HL-60 (cell line): ENCODE measurements at regions not wholly inside any gene's neighbourhood (a gene's known extent, or its start where the extent isn't known, plus 50 kb on each side); places are given as distances from the start of the nearest gene placed in this dataset.

ENCODE experiments used
- DNase-seq, 2 experiments: peaks; one replicate each; pipeline ENCODE4 v3.0.0-alpha.2; 2010 to 2020; ENCODE audit warnings: low read depth in 1 of 2, low spot score in 1 of 2
- H3K27ac ChIP-seq: fragments of 250-450 bp; sonication (Bioruptor Pico); replicated peaks from 2 replicates; pipeline ENCODE4 v1.5.1; 2020; ENCODE audit warnings: mild to moderate bottlenecking, moderate library complexity
- H3K27me3 ChIP-seq: fragments of 250-450 bp; sonication (Bioruptor Pico); 2 replicates; pipeline ENCODE4 v1.5.1; 2021; ENCODE audit warnings: mild to moderate bottlenecking, moderate library complexity; ENCODE audit not compliant: insufficient read depth, poor library complexity, severe bottlenecking
- H3K4me3 ChIP-seq: replicated peaks from 2 replicates; pipeline ENCODE4 v1.5.1; 2011; ENCODE audit warnings: mild to moderate bottlenecking, control low read depth, low read length; ENCODE audit not compliant: insufficient read depth
- GABPA ChIP-seq: IDR thresholded peaks from 2 replicates; pipeline ENCODE4 v1.6.1; 2012; ENCODE audit warnings: low read depth
- POLR2AphosphoS5 ChIP-seq: IDR thresholded peaks from 2 replicates; pipeline ENCODE4 v1.6.1; 2012; ENCODE audit warnings: low read depth
- SPI1 ChIP-seq: IDR thresholded peaks from 2 replicates; pipeline ENCODE4 v1.6.1; 2012; ENCODE audit warnings: low read depth, mild to moderate bottlenecking, borderline replicate concordance
- TF ChIP-seq, protein P1 (sequence below): IDR thresholded peaks from one replicate; pipeline ENCODE4 v1.5.1; 2011; ENCODE audit warnings: low read length, control low read depth, inconsistent platforms; ENCODE audit not compliant: insufficient read depth
- TF ChIP-seq, protein P2 (sequence below): IDR thresholded peaks from 2 replicates; pipeline ENCODE4 v1.6.1; 2012; ENCODE audit warnings: low read depth; ENCODE audit not compliant: insufficient replicate concordance

DNA sequence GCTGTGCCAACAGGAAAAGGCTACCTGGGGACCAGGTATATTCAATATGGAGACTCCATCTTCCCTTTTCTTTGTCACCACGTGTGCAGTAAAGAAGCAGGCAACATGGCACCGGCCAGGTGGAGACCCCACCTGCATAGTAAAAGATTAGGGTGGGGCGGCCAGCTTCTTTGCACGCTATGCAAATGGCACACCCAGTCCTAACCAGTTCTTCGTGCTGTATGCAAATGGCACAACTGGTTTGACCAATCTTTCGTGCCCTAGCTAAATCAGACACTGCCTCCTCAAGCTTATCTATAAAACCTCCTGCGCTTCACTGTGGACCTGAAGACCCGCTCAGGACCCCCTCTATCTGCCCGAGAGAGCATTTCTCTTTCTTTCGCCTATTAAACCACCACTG, 88.8 kb upstream of the EZR start:
- no peak overlapping the region for H3K27ac ChIP-seq
- H3K27me3 ChIP-seq: no peaks in the 10 kb centered on the region
- no peak for DNase-seq
- no peak overlapping the region for H3K4me3 ChIP-seq
- TF ChIP-seq, protein P1, sequence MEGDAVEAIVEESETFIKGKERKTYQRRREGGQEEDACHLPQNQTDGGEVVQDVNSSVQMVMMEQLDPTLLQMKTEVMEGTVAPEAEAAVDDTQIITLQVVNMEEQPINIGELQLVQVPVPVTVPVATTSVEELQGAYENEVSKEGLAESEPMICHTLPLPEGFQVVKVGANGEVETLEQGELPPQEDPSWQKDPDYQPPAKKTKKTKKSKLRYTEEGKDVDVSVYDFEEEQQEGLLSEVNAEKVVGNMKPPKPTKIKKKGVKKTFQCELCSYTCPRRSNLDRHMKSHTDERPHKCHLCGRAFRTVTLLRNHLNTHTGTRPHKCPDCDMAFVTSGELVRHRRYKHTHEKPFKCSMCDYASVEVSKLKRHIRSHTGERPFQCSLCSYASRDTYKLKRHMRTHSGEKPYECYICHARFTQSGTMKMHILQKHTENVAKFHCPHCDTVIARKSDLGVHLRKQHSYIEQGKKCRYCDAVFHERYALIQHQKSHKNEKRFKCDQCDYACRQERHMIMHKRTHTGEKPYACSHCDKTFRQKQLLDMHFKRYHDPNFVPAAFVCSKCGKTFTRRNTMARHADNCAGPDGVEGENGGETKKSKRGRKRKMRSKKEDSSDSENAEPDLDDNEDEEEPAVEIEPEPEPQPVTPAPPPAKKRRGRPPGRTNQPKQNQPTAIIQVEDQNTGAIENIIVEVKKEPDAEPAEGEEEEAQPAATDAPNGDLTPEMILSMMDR: no peak
- TF ChIP-seq, protein P2, sequence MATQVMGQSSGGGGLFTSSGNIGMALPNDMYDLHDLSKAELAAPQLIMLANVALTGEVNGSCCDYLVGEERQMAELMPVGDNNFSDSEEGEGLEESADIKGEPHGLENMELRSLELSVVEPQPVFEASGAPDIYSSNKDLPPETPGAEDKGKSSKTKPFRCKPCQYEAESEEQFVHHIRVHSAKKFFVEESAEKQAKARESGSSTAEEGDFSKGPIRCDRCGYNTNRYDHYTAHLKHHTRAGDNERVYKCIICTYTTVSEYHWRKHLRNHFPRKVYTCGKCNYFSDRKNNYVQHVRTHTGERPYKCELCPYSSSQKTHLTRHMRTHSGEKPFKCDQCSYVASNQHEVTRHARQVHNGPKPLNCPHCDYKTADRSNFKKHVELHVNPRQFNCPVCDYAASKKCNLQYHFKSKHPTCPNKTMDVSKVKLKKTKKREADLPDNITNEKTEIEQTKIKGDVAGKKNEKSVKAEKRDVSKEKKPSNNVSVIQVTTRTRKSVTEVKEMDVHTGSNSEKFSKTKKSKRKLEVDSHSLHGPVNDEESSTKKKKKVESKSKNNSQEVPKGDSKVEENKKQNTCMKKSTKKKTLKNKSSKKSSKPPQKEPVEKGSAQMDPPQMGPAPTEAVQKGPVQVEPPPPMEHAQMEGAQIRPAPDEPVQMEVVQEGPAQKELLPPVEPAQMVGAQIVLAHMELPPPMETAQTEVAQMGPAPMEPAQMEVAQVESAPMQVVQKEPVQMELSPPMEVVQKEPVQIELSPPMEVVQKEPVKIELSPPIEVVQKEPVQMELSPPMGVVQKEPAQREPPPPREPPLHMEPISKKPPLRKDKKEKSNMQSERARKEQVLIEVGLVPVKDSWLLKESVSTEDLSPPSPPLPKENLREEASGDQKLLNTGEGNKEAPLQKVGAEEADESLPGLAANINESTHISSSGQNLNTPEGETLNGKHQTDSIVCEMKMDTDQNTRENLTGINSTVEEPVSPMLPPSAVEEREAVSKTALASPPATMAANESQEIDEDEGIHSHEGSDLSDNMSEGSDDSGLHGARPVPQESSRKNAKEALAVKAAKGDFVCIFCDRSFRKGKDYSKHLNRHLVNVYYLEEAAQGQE: no peak
- no peak for TF ChIP-seq GABPA
- TF ChIP-seq POLR2AphosphoS5: no peak
- no peak for TF ChIP-seq SPI1

DNA sequence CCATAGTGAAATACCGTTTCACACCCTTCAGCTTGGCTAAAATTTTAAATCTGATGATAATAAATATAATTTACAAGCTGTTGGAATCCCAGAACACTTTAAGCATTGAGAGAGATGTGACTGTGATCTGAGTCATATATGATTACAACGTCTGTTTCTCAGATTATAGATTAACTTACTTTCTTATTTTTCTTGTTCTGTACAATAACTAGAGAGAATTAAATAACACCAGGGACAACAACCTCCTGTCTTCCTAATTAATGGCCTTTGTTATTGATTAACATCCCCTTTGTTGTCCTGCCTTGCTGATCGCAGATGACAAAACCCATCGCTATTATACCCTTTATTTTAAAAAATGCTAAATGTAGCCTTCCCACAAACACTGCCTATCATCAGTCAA, 87.8 kb upstream of the EZR start:
- TF ChIP-seq, protein P2: no peak
- no peak for TF ChIP-seq SPI1
- TF ChIP-seq, protein P1: no peak
- TF ChIP-seq POLR2AphosphoS5: no peak
- no peak for TF ChIP-seq GABPA

DNA sequence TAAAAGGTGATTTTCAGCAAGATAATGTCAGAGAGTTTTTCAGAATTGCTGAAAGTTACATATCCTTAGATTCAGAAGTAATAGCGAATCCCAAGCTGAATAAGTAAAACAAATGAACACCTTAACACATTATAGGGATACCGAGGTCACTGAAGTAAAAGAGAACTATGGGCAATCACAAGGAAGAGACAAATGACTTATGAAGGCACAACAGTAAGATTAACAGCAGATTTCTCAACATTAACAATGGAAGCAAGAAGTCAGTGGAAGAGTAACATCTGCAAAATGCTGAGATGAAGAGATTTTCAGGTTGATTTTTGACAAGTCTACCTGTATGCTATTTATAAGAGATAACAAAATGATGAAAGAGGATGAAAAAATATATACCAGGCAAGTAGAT, 86.1 kb upstream of the EZR start:
- TF ChIP-seq POLR2AphosphoS5 (no peak), SPI1 (no peak), GABPA (no peak)
- TF ChIP-seq, protein P1: no peak
- TF ChIP-seq, protein P2: no peak
- no peak overlapping the region for H3K4me3 ChIP-seq
- DNase-seq: no peak
- no peak overlapping the region for H3K27ac ChIP-seq
- H3K27me3 ChIP-seq: no peaks in the 10 kb centered on the region

More for the DNA sequence above, 87.8 kb upstream of the EZR start:
- Histone ChIP-seq H3K27ac (no peak overlapping the region), H3K4me3 (no peak overlapping the region), H3K27me3 (no peaks in the 10 kb centered on the region)
- DNase-seq: no peak
